ENCODE measurements at regions not wholly inside any gene's neighbourhood (a gene's known extent, or its start where the extent isn't known, plus 50 kb on each side); places are given as distances from the start of the nearest gene placed in this dataset.

GRCh38 chr18:71919211-71919610 lies 624.9 kb downstream of the CBLN2 start:
- TF ChIP-seq, protein P1, sequence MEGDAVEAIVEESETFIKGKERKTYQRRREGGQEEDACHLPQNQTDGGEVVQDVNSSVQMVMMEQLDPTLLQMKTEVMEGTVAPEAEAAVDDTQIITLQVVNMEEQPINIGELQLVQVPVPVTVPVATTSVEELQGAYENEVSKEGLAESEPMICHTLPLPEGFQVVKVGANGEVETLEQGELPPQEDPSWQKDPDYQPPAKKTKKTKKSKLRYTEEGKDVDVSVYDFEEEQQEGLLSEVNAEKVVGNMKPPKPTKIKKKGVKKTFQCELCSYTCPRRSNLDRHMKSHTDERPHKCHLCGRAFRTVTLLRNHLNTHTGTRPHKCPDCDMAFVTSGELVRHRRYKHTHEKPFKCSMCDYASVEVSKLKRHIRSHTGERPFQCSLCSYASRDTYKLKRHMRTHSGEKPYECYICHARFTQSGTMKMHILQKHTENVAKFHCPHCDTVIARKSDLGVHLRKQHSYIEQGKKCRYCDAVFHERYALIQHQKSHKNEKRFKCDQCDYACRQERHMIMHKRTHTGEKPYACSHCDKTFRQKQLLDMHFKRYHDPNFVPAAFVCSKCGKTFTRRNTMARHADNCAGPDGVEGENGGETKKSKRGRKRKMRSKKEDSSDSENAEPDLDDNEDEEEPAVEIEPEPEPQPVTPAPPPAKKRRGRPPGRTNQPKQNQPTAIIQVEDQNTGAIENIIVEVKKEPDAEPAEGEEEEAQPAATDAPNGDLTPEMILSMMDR (conservative IDR thresholded peaks at IDR 0.05; ENCODE audit: low read depth, low read length): no peak
- TF ChIP-seq EZH2 (IDR thresholded peaks at IDR 0.05; ENCODE audit: borderline replicate concordance, low read depth, low read length, poor library complexity, severe bottlenecking): no peak

Data from A673 (cell line).